GM23338 (cell line): ENCODE measurements at regions not wholly inside any gene's neighbourhood (a gene's known extent, or its start where the extent isn't known, plus 50 kb on each side); places are given as distances from the start of the nearest gene placed in this dataset.

ENCODE experiments used
- ATAC-seq: fragments of 200-7000 bp; cut with Tn5 transposase; 3 replicates; pipeline ENCODE4 v1.9.1; 2020
- DNase-seq: peaks from one replicate; pipeline ENCODE4 v3.0.0-alpha.2; 2015; ENCODE audit warnings: low spot score
- H2AFZ ChIP-seq: fragments of 200-600 bp; sonication (generic); 2 replicates; pipeline ENCODE4 v1.8.0; 2016; ENCODE audit warnings: antibody characterized with exemption, mild to moderate bottlenecking, moderate library complexity
- H3F3A ChIP-seq: fragments of 200-600 bp; sonication (generic); replicated peaks from 2 replicates; pipeline ENCODE4 v1.8.0; 2017; ENCODE audit warnings: antibody characterized with exemption, mixed run types, low read depth
- H3K27ac ChIP-seq: fragments of 200-600 bp; sonication (generic); 2 replicates; pipeline ENCODE4 v1.6.1; 2016; ENCODE audit warnings: low read depth
- H3K27me3 ChIP-seq: fragments of 200-600 bp; sonication (generic); 2 replicates; pipeline ENCODE4 v1.8.0; 2016; ENCODE audit warnings: mild to moderate bottlenecking, mixed run types, moderate library complexity; ENCODE audit not compliant: insufficient read depth
- H3K36me3 ChIP-seq: fragments of 200-600 bp; sonication (generic); 2 replicates; pipeline ENCODE4 v1.8.0; 2016; ENCODE audit warnings: mild to moderate bottlenecking; ENCODE audit not compliant: insufficient read depth
- H3K4me1 ChIP-seq: fragments of 200-600 bp; sonication (generic); 2 replicates; pipeline ENCODE4 v1.8.0; 2016; ENCODE audit warnings: mild to moderate bottlenecking, moderate library complexity; ENCODE audit not compliant: insufficient read depth
- H3K4me2 ChIP-seq: fragments of 200-600 bp; sonication (generic); 2 replicates; pipeline ENCODE4 v1.7.1; 2017; ENCODE audit warnings: mixed run types
- H3K4me3 ChIP-seq: fragments of 200-600 bp; sonication (generic); 2 replicates; pipeline ENCODE4 v1.6.1; 2016; ENCODE audit warnings: mixed run types
- H3K79me2 ChIP-seq: fragments of 200-600 bp; sonication (generic); replicated peaks from 2 replicates; pipeline ENCODE4 v1.8.0; 2017; ENCODE audit warnings: mild to moderate bottlenecking; ENCODE audit not compliant: insufficient read depth
- H3K9me2 ChIP-seq: fragments of 200-600 bp; sonication (generic); 2 replicates; pipeline ENCODE4 v1.8.0; 2017; ENCODE audit not compliant: insufficient read depth
- H4K20me1 ChIP-seq: fragments of 200-600 bp; sonication (generic); replicated peaks from 2 replicates; pipeline ENCODE4 v1.8.0; 2017; ENCODE audit warnings: mild to moderate bottlenecking; ENCODE audit not compliant: insufficient read depth
- H3K27ac Mint-ChIP-seq: 2 replicates; pipeline ENCODE4 v1.8.0; 2020; ENCODE audit warnings: inconsistent platforms, mild to moderate bottlenecking, moderate library complexity, mixed read lengths
- H3K27me3 Mint-ChIP-seq: 3 replicates; pipeline ENCODE4 v1.8.0; 2022; ENCODE audit warnings: low read depth, mild to moderate bottlenecking, moderate library complexity, mixed read lengths, inconsistent platforms; ENCODE audit not compliant: insufficient read depth, poor library complexity
- H3K36me3 Mint-ChIP-seq: 3 replicates; pipeline ENCODE4 v1.8.0; 2021; ENCODE audit warnings: low read depth, mild to moderate bottlenecking, inconsistent platforms, moderate library complexity, mixed read lengths
- H3K4me1 Mint-ChIP-seq: 3 replicates; pipeline ENCODE4 v1.8.0; 2020; ENCODE audit warnings: mild to moderate bottlenecking, inconsistent platforms, mixed read lengths
- H3K4me3 Mint-ChIP-seq: 3 replicates; pipeline ENCODE4 v1.8.0; 2021; ENCODE audit warnings: moderate library complexity, mild to moderate bottlenecking, inconsistent platforms, mixed read lengths
- H3K9me3 Mint-ChIP-seq: 3 replicates; pipeline ENCODE4 v1.8.0; 2020; ENCODE audit warnings: moderate library complexity, mild to moderate bottlenecking, inconsistent platforms, mixed read lengths
- CREB1 ChIP-seq: fragments of 250-450 bp; sonication (Bioruptor Pico); IDR thresholded peaks from 2 replicates; pipeline ENCODE4 v1.5.0; 2020; ENCODE audit warnings: low read depth, mild to moderate bottlenecking, moderate library complexity
- CTCF ChIP-seq, 2 experiments: fragments of 200-600 bp in 1 of 2; sonication (generic) in 1 of 2; conservative IDR thresholded peaks; 2 replicates each; pipeline versions ENCODE4 v1.5.1 to v1.6.1; 2016 to 2017; ENCODE audit warnings: antibody characterized with exemption in 2 of 2, low read depth in 2 of 2, mild to moderate bottlenecking in 2 of 2, moderate library complexity in 1 of 2
- ETS1 ChIP-seq: IDR thresholded peaks from 2 replicates; pipeline ENCODE4 v1.6.1; 2016; ENCODE audit warnings: antibody characterized with exemption
- EZH2 ChIP-seq: fragments of 200-600 bp; sonication (generic); IDR thresholded peaks from one replicate; pipeline ENCODE4 v1.8.0; 2017; ENCODE audit warnings: antibody characterized with exemption, mild to moderate bottlenecking, low read depth; ENCODE audit not compliant: unreplicated experiment
- EZH2phosphoT487 ChIP-seq: fragments of 200-600 bp; sonication (generic); IDR thresholded peaks from one replicate; pipeline ENCODE4 v1.8.1; 2018; ENCODE audit warnings: antibody characterized with exemption; ENCODE audit not compliant: unreplicated experiment
- JUNB ChIP-seq: IDR thresholded peaks from one replicate; pipeline ENCODE4 v1.6.1; 2016; ENCODE audit warnings: antibody characterized with exemption; ENCODE audit not compliant: unreplicated experiment
- NANOG ChIP-seq: IDR thresholded peaks from 2 replicates; pipeline ENCODE4 v1.6.1; 2016; ENCODE audit warnings: antibody characterized with exemption, borderline replicate concordance
- POLR2AphosphoS5 ChIP-seq: IDR thresholded peaks from 2 replicates; pipeline ENCODE4 v1.6.1; 2016; ENCODE audit warnings: antibody characterized with exemption, low read depth
- REST ChIP-seq: IDR thresholded peaks from one replicate; pipeline ENCODE4 v1.6.1; 2018; ENCODE audit warnings: antibody characterized with exemption; ENCODE audit not compliant: unreplicated experiment
- STAT1 ChIP-seq: IDR thresholded peaks from one replicate; pipeline ENCODE4 v1.6.1; 2016; ENCODE audit warnings: antibody characterized with exemption; ENCODE audit not compliant: unreplicated experiment
- ZNF114 ChIP-seq: fragments of 250-450 bp; sonication (Bioruptor Pico); IDR thresholded peaks from 2 replicates; pipeline ENCODE4 v1.5.0; 2020; ENCODE audit warnings: mild to moderate bottlenecking, moderate library complexity
- ZNF331 ChIP-seq: fragments of 250-450 bp; sonication (Bioruptor Pico); IDR thresholded peaks from 2 replicates; pipeline ENCODE4 v1.5.0; 2020; ENCODE audit warnings: low read depth, mild to moderate bottlenecking, moderate library complexity
- ZNF462 ChIP-seq: fragments of 250-450 bp; sonication (Bioruptor Pico); IDR thresholded peaks from 2 replicates; pipeline ENCODE4 v1.5.0; 2020; ENCODE audit warnings: mild to moderate bottlenecking, moderate library complexity

DNA sequence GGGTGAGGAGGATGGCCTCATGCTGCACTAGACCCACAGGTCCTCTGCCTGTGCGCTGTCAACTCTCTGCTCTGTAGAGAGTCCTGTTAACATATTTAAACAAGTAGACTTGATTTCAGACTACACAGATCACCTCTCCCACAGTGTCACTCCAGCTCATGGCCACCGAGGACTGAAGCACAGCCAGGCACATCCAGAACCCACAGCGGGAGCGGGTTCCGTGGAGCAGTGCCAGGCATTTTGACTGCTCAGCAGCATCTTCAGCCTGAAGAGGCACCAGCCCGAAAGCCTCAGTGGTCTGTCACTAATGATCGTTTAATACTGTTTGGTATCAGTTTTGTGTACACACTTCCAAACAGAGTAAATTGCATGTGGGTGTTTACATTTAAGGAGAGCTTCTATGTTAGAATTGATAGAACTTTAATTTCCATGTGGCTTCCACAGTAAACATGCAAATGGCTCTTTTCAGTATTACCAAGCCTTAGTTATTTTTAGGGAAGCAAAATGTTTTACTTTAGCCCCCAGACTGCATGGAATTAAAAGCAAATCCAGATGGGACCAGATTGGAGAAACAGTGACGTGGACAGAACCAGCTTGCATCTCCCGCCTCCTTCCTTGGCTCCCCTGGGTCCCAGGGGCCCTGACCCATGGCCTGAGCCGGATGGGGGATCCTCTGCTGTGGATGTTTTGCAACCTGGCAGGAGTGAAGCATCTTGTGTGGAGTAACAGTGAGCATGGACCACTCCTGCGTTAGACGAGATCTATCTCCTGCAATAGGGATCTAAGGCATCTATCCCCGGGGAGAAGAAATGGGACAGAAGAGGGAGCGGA, 196.7 kb upstream of the CDH4 start:
- Histone ChIP-seq H3K27ac (no peak overlapping the region), H3F3A (no peaks in the 10 kb centered on the region), H3K27me3 (no peaks in the 10 kb centered on the region), H3K4me2 (no peak overlapping the region), H3K9me2 (no peaks in the 10 kb centered on the region), H2AFZ (no peak overlapping the region), H3K79me2 (no peaks in the 10 kb centered on the region), H3K36me3 (no peaks in the 10 kb centered on the region), H3K4me1 (no peaks in the 10 kb centered on the region), H4K20me1 (no peaks in the 10 kb centered on the region), H3K4me3 (no peak overlapping the region)
- peaks cover 10% of the 10 kb centered on the region for H3K4me1 Mint-ChIP-seq
- H3K4me3 Mint-ChIP-seq: no peak overlapping the region
- H3K36me3 Mint-ChIP-seq: no peaks in the 10 kb centered on the region; the same call in 2 of the 3 replicates
- no peak overlapping the region for H3K27ac Mint-ChIP-seq
- H3K27me3 Mint-ChIP-seq: peaks cover 28% of the 10 kb centered on the region
- no peaks in the 10 kb centered on the region for H3K9me3 Mint-ChIP-seq
- no peak for ATAC-seq
- TF ChIP-seq CREB1 (CRISPR knock-in tag) (no peak), STAT1 (no peak), EZH2phosphoT487 (no peak), ZNF114 (CRISPR knock-in tag) (no peak), ZNF462 (CRISPR knock-in tag) (no peak), ETS1 (no peak), NANOG (no peak), EZH2 (no peak), REST (no peak), POLR2AphosphoS5 (no peak), ZNF331 (CRISPR knock-in tag) (no peak), JUNB (no peak), CTCF (conservative IDR thresholded peaks at IDR 0.05; ENCODE audit: low read depth in 2 of 2) (no peak)
- no peak for DNase-seq
